Parathyroid adenoma (tissue), 2 donors: ENCODE measurements at regions not wholly inside any gene's neighbourhood (a gene's known extent, or its start where the extent isn't known, plus 50 kb on each side); places are given as distances from the start of the nearest gene placed in this dataset.

Experiments used
- H2AFZ ChIP-seq: fragments of 300-600 bp; sonication (generic); one replicate; pipeline ENCODE4 v1.7.0; 2017; ENCODE audit warnings: antibody characterized with exemption, mild to moderate bottlenecking
- H3K27ac ChIP-seq: fragments of 300-600 bp; sonication (generic); one replicate; pipeline ENCODE4 v1.7.0; 2017
- H3K27me3 ChIP-seq: fragments of 300-600 bp; sonication (generic); one replicate; pipeline ENCODE4 v1.7.0; 2017; ENCODE audit warnings: low read length; ENCODE audit not compliant: control insufficient read depth, insufficient read depth
- H3K36me3 ChIP-seq: fragments of 300-600 bp; sonication (generic); one replicate; pipeline ENCODE4 v1.7.0; 2017; ENCODE audit warnings: low read length; ENCODE audit not compliant: control insufficient read depth, insufficient read depth
- H3K4me1 ChIP-seq: fragments of 300-600 bp; sonication (generic); one replicate; pipeline ENCODE4 v1.7.0; 2017; ENCODE audit warnings: control low read depth
- H3K4me2 ChIP-seq: fragments of 300-600 bp; sonication (generic); one replicate; pipeline ENCODE4 v1.7.0; 2017; ENCODE audit warnings: low read length
- H3K4me3 ChIP-seq: fragments of 300-600 bp; sonication (generic); one replicate; pipeline ENCODE4 v1.7.0; 2017; ENCODE audit warnings: low read depth, low read length
- H3K79me2 ChIP-seq: fragments of 300-600 bp; sonication (generic); one replicate; pipeline ENCODE4 v1.7.0; 2017; ENCODE audit warnings: control low read depth
- H3K9ac ChIP-seq: fragments of 300-600 bp; sonication (generic); one replicate; pipeline ENCODE4 v1.7.0; 2017; ENCODE audit warnings: mild to moderate bottlenecking
- H3K9me3 ChIP-seq: fragments of 300-600 bp; sonication (generic); one replicate; pipeline ENCODE4 v1.7.0; 2017; ENCODE audit warnings: low read length; ENCODE audit not compliant: control insufficient read depth
- TF ChIP-seq, protein P1 (sequence below): fragments of 300-600 bp; sonication (generic); IDR thresholded peaks from one replicate; pipeline ENCODE4 v1.7.0; 2017; ENCODE audit warnings: antibody characterized with exemption, mild to moderate bottlenecking
- donor health status: primary hyperparathyroidism.

GRCh38 chr22:47582067-47582466 lies 819.6 kb downstream of the TBC1D22A start:
- TF ChIP-seq, protein P1, sequence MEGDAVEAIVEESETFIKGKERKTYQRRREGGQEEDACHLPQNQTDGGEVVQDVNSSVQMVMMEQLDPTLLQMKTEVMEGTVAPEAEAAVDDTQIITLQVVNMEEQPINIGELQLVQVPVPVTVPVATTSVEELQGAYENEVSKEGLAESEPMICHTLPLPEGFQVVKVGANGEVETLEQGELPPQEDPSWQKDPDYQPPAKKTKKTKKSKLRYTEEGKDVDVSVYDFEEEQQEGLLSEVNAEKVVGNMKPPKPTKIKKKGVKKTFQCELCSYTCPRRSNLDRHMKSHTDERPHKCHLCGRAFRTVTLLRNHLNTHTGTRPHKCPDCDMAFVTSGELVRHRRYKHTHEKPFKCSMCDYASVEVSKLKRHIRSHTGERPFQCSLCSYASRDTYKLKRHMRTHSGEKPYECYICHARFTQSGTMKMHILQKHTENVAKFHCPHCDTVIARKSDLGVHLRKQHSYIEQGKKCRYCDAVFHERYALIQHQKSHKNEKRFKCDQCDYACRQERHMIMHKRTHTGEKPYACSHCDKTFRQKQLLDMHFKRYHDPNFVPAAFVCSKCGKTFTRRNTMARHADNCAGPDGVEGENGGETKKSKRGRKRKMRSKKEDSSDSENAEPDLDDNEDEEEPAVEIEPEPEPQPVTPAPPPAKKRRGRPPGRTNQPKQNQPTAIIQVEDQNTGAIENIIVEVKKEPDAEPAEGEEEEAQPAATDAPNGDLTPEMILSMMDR, result no peak

DNA sequence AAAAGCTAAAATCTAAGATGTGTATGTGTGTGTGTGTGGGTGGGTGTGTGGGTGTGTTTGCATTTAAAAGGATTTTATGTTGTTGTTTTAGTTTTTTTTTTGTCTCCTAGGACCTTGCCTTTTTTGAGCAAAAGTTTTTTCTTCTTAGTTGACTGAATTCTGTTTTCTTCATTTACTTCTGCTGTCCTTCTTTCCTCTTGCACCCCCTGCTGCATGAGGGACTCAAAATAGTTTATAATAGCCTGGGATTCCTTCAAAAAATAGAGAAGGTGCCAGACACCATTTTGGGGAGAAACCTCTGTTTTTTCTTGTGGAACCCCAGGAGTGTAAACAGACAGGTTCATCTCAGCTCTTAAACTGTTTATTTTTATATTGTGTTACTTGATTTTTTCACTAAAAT lies 817.7 kb downstream of the TBC1D22A start:
- H2AFZ ChIP-seq, result no peak overlapping the region
- TF ChIP-seq, protein P1, result no peak
- no peaks in the 10 kb centered on the region for H3K9me3 ChIP-seq
- H3K4me3 ChIP-seq, result no peak overlapping the region
- H3K36me3 ChIP-seq, result no peaks in the 10 kb centered on the region
- H3K4me1 ChIP-seq, result no peaks in the 10 kb centered on the region
- no peak overlapping the region for H3K9ac ChIP-seq
- no peak overlapping the region for H3K27ac ChIP-seq
- H3K27me3 ChIP-seq, result no peaks in the 10 kb centered on the region
- no peak overlapping the region for H3K4me2 ChIP-seq
- no peaks in the 10 kb centered on the region for H3K79me2 ChIP-seq

More at GRCh38 chr22:47582067-47582466, 819.6 kb downstream of the TBC1D22A start:
- Histone ChIP-seq H3K4me3 (no peak overlapping the region), H3K27me3 (no peaks in the 10 kb centered on the region), H3K4me1 (no peaks in the 10 kb centered on the region), H3K9me3 (no peaks in the 10 kb centered on the region), H3K4me2 (no peak overlapping the region), H3K27ac (no peak overlapping the region), H2AFZ (no peak overlapping the region), H3K36me3 (no peaks in the 10 kb centered on the region), H3K9ac (no peak overlapping the region), H3K79me2 (no peaks in the 10 kb centered on the region)

DNA sequence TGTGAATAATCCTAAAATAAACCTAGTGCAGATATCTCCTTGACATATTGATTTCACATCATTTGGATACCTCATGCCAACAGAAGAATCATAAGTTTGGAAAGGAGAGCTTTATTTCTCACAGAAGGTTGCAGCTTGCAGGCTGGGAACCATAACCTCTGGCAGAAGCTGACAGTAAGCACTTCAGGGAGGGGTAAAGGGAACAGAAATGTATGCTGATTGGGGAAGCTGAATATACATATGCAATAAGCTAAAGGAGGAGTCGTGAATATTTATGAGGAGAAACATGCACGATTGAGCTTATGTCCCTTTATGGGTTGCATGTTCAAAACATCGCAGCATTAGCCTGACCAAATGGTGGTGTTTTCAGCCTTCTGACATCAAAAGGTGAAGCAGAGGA lies 814.5 kb downstream of the TBC1D22A start:
- Histone ChIP-seq H3K4me3 (no peak overlapping the region), H3K9me3 (no peaks in the 10 kb centered on the region), H3K79me2 (no peaks in the 10 kb centered on the region), H3K4me2 (no peak overlapping the region), H3K9ac (no peak overlapping the region), H2AFZ (no peak overlapping the region), H3K36me3 (no peaks in the 10 kb centered on the region), H3K27me3 (no peaks in the 10 kb centered on the region), H3K27ac (no peak overlapping the region), H3K4me1 (no peaks in the 10 kb centered on the region)
- TF ChIP-seq, protein P1, result no peak

GRCh38 chr22:47575291-47575690 lies 812.8 kb downstream of the TBC1D22A start:
- TF ChIP-seq, protein P1, result no peak
- H3K27me3 ChIP-seq, result no peaks in the 10 kb centered on the region
- H3K36me3 ChIP-seq, result no peaks in the 10 kb centered on the region
- H3K79me2 ChIP-seq, result no peaks in the 10 kb centered on the region
- H3K4me2 ChIP-seq, result no peak overlapping the region
- no peaks in the 10 kb centered on the region for H3K9me3 ChIP-seq
- H3K27ac ChIP-seq, result no peak overlapping the region
- H2AFZ ChIP-seq, result no peak overlapping the region
- H3K4me3 ChIP-seq, result no peak overlapping the region
- no peak overlapping the region for H3K9ac ChIP-seq
- H3K4me1 ChIP-seq, result no peaks in the 10 kb centered on the region

GRCh38 chr22:47574556-47574955 lies 812.1 kb downstream of the TBC1D22A start:
- no peaks in the 10 kb centered on the region for H3K79me2 ChIP-seq
- H3K27me3 ChIP-seq, result no peaks in the 10 kb centered on the region
- no peaks in the 10 kb centered on the region for H3K4me1 ChIP-seq
- H2AFZ ChIP-seq, result no peak overlapping the region
- no peak overlapping the region for H3K4me3 ChIP-seq
- no peak overlapping the region for H3K4me2 ChIP-seq
- TF ChIP-seq, protein P1, result no peak
- H3K36me3 ChIP-seq, result no peaks in the 10 kb centered on the region
- H3K9ac ChIP-seq, result no peak overlapping the region
- H3K9me3 ChIP-seq, result no peaks in the 10 kb centered on the region
- no peak overlapping the region for H3K27ac ChIP-seq
